Caki2 (cell line): ENCODE measurements at regions not wholly inside any gene's neighbourhood (a gene's known extent, or its start where the extent isn't known, plus 50 kb on each side); places are given as distances from the start of the nearest gene placed in this dataset.
"Not testable (repeated sequence)": the region's sequence is repeated elsewhere in the genome, so short reads cannot be mapped to it uniquely, and the experiment has no call there.

ENCODE experiments used
- DNase-seq: peaks from one replicate; pipeline ENCODE4 v3.0.0-alpha.2; 2015; ENCODE audit warnings: low read depth
- in situ Hi-C: cut with HindIII; loops from 2 replicates; pipeline ENCODE4 v1.10.0; 2016; ENCODE audit warnings: low sequenced_read_pairs, low pct_unique_long_range_greater_than_20kb, mixed read lengths

GRCh38 chr2:57399057-57399456 is 647.5 kb upstream of the VRK2 start:
- in situ Hi-C loops, result no loop called here
- DNase-seq, result no peak

- in situ Hi-C loops, result no loop called here
- DNase-seq, result no peak
Observed at GRCh38 chr2:57402096-57402495, 644.5 kb upstream of the VRK2 start.

GRCh38 chr2:57402755-57403154 is 643.9 kb upstream of the VRK2 start:
- in situ Hi-C loops, result no loop called here
- DNase-seq, result no peak

GRCh38 chr2:57407772-57408201 is 638.8 kb upstream of the VRK2 start:
- in situ Hi-C loops, result no loop called here
- no peak for DNase-seq

GRCh38 chr2:57408587-57408986 is 638.0 kb upstream of the VRK2 start:
- in situ Hi-C loops, result no loop called here
- no peak for DNase-seq

GRCh38 chr2:57417007-57417406 is 629.6 kb upstream of the VRK2 start:
- in situ Hi-C loops, result no loop called here
- DNase-seq, result no peak

- DNase-seq, in situ Hi-C loops: not testable (repeated sequence)
Observed at GRCh38 chr2:57418859-57419346, 627.7 kb upstream of the VRK2 start.

GRCh38 chr2:57429831-57430230 is 616.8 kb upstream of the VRK2 start:
- in situ Hi-C loops, result no loop called here
- DNase-seq, result no peak

GRCh38 chr2:57432528-57432927 is 614.1 kb upstream of the VRK2 start:
- in situ Hi-C loops, result no loop called here
- DNase-seq, result no peak

- no peak for DNase-seq
- in situ Hi-C loops, result no loop called here
Observed at GRCh38 chr2:57434441-57434840, 612.2 kb upstream of the VRK2 start.

- in situ Hi-C loops, result no loop called here
- no peak for DNase-seq
Observed at GRCh38 chr2:57434972-57435371, 611.6 kb upstream of the VRK2 start.

GRCh38 chr2:57437077-57437476 is 609.5 kb upstream of the VRK2 start:
- DNase-seq, result no peak
- in situ Hi-C loops, result no loop called here

GRCh38 chr2:57440437-57440836 is 606.2 kb upstream of the VRK2 start:
- in situ Hi-C loops, result no loop called here
- DNase-seq, result no peak

- in situ Hi-C loops, result no loop called here
- DNase-seq, result no peak
Observed at GRCh38 chr2:57443086-57443485, 603.5 kb upstream of the VRK2 start.

- no peak for DNase-seq
- in situ Hi-C loops, result no loop called here
Observed at GRCh38 chr2:57443973-57444521, 602.6 kb upstream of the VRK2 start.

- DNase-seq, result no peak
- in situ Hi-C loops, result no loop called here
Observed at GRCh38 chr2:57444752-57445430, 601.7 kb upstream of the VRK2 start.

GRCh38 chr2:57448816-57449215 is 597.8 kb upstream of the VRK2 start:
- no peak for DNase-seq
- in situ Hi-C loops, result no loop called here

GRCh38 chr2:57450170-57450569 is 596.4 kb upstream of the VRK2 start:
- no peak for DNase-seq
- in situ Hi-C loops, result no loop called here

- in situ Hi-C loops, result no loop called here
- DNase-seq, result no peak
Observed at GRCh38 chr2:57452634-57453033, 594.0 kb upstream of the VRK2 start.

GRCh38 chr2:57453945-57454344 is 592.7 kb upstream of the VRK2 start:
- no peak for DNase-seq
- in situ Hi-C loops, result no loop called here
